C4-2B (cell line): ENCODE measurements at regions not wholly inside any gene's neighbourhood (a gene's known extent, or its start where the extent isn't known, plus 50 kb on each side); places are given as distances from the start of the nearest gene placed in this dataset.

Source experiments
- H3K27ac ChIP-seq: fragments of 450-650 bp; 2 replicates; pipeline ENCODE4 v1.5.1; 2017
- ZFX ChIP-seq: fragments of 450-650 bp; IDR thresholded peaks from 2 replicates; pipeline ENCODE4 v1.6.1; 2017
- TF ChIP-seq, protein P1 (sequence below): fragments of 450-650 bp; conservative IDR thresholded peaks from 2 replicates; pipeline ENCODE4 v1.5.1; 2017; ENCODE audit warnings: mild to moderate bottlenecking

DNA sequence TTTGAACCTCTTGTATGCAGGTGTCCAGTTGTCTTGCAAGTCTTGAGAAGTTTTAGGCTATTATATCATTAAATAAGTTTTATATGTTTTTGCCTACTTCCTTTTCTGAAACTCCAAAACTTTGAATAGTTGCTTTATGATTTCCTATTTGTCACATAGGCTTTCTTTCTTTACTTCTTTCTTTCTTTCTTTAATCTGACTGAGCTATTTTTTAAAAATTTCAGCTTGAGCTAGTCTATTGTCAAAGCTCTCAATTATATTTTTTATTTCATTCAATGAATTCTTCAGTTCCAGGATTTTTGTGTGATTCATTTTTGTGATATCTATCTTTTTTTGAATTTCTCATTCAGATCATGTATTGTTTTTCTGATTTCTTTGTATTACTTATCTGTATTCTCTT, 102.1 kb upstream of the TMEM178A start:
- TF ChIP-seq, protein P1, sequence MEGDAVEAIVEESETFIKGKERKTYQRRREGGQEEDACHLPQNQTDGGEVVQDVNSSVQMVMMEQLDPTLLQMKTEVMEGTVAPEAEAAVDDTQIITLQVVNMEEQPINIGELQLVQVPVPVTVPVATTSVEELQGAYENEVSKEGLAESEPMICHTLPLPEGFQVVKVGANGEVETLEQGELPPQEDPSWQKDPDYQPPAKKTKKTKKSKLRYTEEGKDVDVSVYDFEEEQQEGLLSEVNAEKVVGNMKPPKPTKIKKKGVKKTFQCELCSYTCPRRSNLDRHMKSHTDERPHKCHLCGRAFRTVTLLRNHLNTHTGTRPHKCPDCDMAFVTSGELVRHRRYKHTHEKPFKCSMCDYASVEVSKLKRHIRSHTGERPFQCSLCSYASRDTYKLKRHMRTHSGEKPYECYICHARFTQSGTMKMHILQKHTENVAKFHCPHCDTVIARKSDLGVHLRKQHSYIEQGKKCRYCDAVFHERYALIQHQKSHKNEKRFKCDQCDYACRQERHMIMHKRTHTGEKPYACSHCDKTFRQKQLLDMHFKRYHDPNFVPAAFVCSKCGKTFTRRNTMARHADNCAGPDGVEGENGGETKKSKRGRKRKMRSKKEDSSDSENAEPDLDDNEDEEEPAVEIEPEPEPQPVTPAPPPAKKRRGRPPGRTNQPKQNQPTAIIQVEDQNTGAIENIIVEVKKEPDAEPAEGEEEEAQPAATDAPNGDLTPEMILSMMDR: no peak
- TF ChIP-seq ZFX: no peak
- no peak overlapping the region for H3K27ac ChIP-seq

DNA sequence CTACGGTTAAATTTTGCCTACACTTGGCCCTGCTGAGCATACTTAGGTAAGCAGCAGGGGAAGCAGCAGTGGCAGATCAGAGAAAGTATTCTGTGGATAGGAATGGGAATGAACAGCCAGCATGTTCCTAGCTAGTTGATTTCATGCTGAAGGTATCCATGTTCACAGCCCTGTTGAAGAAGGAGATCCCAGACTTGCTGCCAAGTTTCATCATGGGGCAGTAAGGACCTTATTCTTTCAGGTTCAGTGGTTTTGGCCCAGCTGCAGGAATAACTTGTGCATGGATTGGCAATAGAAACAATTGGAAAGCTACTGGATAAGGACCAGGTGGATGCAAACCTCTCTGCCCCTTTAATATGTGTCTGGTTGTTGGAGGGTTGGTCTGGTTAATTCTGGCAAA, 98.2 kb upstream of the TMEM178A start:
- peak overlapping the region; percentile 19; the same call in 1 of the 2 replicates for H3K27ac ChIP-seq
- TF ChIP-seq ZFX: no peak
- TF ChIP-seq, protein P1: no peak

DNA sequence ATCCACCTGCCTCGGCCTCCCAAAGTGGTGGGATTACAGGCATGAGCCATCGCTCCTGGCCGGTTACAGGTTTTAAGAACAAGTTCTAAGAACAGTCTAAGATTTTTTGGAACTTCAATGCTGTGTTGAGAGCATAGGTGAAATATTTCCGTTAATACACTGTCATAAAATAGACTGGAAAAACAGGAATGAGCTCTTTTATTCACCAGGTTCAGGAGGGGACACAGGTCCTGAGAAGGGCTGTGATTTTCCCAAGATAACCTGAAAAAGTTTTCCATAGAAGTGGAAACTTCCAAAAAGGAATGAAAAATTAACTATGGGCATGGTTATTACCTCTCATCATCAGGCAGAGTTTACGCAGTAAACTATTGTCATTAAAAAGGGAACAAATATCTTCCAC, 97.6 kb upstream of the TMEM178A start:
- peak overlapping the region; percentile 19; the same call in 1 of the 2 replicates for H3K27ac ChIP-seq
- no peak for TF ChIP-seq ZFX
- TF ChIP-seq, protein P1: no peak

DNA sequence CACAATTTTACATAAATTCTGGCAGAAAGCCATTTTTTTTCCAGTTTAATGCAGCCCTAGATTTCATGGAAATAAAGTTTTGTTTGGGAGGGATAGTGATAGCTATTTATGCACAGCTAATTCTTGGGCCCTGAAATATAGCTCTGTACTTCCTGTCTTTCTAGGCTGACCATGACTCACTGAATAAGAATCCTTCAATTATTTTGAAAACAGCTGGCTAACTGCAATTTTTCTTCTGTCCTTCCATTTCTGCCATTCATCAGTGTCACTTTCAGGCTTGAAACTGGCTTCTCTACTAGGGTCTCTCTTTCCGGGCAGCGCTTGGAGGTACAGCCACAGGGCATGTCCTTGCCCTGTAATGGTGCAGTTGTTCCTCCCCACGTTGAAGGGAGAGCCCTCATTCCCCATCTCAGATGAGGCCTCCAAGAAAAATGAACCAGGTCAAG, 97.1 kb upstream of the TMEM178A start:
- no peak overlapping the region for H3K27ac ChIP-seq

DNA sequence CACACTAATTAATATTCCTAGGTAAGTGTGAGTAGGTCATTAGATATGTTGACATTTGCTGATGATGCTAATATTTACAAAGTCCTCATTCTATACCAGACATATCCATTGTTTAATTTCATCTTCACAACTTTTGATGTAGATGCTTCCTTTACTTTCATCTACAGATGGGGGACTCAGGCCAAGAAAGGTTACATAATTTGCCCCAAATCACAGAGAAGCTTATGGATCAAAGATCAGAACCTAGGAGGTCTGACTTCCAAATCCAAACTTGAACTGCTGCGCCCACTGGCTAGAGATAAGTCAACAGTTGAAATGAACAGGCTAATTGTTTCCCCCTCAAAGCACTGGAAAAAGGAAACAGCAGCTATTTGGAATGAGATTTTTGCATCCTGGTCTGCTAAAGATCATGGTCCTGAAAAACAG, 95.6 kb upstream of the TMEM178A start:
- TF ChIP-seq, protein P1: no peak
- no peak for TF ChIP-seq ZFX

More for the DNA sequence above, 97.1 kb upstream of the TMEM178A start:
- no peak for TF ChIP-seq ZFX
- TF ChIP-seq, protein P1: no peak

DNA sequence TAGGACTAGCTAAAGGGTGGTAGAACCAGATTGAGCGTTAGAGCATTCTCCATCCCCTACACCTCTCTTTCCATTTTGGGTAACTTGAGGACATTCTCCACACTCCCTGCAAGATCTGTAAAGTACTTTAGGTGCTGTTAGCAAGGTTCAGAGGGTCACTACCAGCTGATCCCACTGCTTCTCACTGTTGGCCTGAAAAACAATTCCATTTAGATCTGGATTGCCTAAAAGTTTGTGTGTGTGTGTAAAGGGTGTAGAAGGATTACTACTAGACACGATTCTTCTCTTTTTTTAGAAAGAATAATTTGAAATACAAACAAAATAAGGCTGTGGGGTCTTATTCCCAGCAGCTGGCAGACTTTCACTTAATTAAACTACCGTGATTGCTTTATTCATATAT, 95.1 kb upstream of the TMEM178A start:
- H3K27ac ChIP-seq: no peak overlapping the region
- TF ChIP-seq, protein P1: no peak
- no peak for TF ChIP-seq ZFX

More for the DNA sequence above, 95.6 kb upstream of the TMEM178A start:
- H3K27ac ChIP-seq: no peak overlapping the region

DNA sequence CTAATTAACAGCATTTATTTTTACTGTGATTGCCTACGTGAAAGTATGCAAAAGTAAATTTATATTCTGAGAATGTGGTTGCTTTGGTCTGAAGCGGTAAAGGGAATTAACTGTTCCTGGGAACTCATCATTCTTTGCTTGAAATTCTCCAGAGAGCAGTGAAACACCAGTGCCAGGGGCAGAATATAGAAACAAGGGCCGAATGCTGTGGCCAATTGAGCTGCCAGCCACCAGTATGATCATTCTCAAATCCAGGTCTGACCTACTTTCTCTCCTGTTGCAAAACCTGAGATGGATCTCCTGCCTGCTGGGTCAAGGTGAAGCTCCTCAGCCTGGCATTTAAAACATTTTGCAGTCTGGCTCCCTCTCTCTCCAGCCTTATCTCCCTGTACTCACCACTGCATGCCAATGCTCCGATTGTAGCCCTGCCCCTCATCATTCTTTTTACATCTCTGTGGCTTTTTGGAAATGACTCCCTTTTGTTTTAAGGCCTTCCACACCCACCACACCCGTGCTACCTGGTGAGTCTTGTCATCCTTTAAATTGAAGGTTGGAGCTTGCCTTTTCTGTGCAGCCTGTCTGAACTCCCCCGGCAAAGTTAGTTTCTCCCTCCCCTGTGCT, 94.5 kb upstream of the TMEM178A start:
- no peak for TF ChIP-seq ZFX
- TF ChIP-seq, protein P1: no peak
- no peak overlapping the region for H3K27ac ChIP-seq
